GM23338 (cell line): ENCODE measurements at regions not wholly inside any gene's neighbourhood (a gene's known extent, or its start where the extent isn't known, plus 50 kb on each side); places are given as distances from the start of the nearest gene placed in this dataset.

Source experiments
- ATAC-seq: fragments of 200-7000 bp; cut with Tn5 transposase; 3 replicates; pipeline ENCODE4 v1.9.1; 2020
- DNase-seq: peaks from one replicate; pipeline ENCODE4 v3.0.0-alpha.2; 2015; ENCODE audit warnings: low spot score
- H2AFZ ChIP-seq: fragments of 200-600 bp; sonication (generic); 2 replicates; pipeline ENCODE4 v1.8.0; 2016; ENCODE audit warnings: antibody characterized with exemption, mild to moderate bottlenecking, moderate library complexity
- H3F3A ChIP-seq: fragments of 200-600 bp; sonication (generic); replicated peaks from 2 replicates; pipeline ENCODE4 v1.8.0; 2017; ENCODE audit warnings: antibody characterized with exemption, mixed run types, low read depth
- H3K27ac ChIP-seq: fragments of 200-600 bp; sonication (generic); 2 replicates; pipeline ENCODE4 v1.6.1; 2016; ENCODE audit warnings: low read depth
- H3K27me3 ChIP-seq: fragments of 200-600 bp; sonication (generic); 2 replicates; pipeline ENCODE4 v1.8.0; 2016; ENCODE audit warnings: mild to moderate bottlenecking, mixed run types, moderate library complexity; ENCODE audit not compliant: insufficient read depth
- H3K36me3 ChIP-seq: fragments of 200-600 bp; sonication (generic); 2 replicates; pipeline ENCODE4 v1.8.0; 2016; ENCODE audit warnings: mild to moderate bottlenecking; ENCODE audit not compliant: insufficient read depth
- H3K4me1 ChIP-seq: fragments of 200-600 bp; sonication (generic); 2 replicates; pipeline ENCODE4 v1.8.0; 2016; ENCODE audit warnings: mild to moderate bottlenecking, moderate library complexity; ENCODE audit not compliant: insufficient read depth
- H3K4me2 ChIP-seq: fragments of 200-600 bp; sonication (generic); 2 replicates; pipeline ENCODE4 v1.7.1; 2017; ENCODE audit warnings: mixed run types
- H3K4me3 ChIP-seq: fragments of 200-600 bp; sonication (generic); 2 replicates; pipeline ENCODE4 v1.6.1; 2016; ENCODE audit warnings: mixed run types
- H3K79me2 ChIP-seq: fragments of 200-600 bp; sonication (generic); replicated peaks from 2 replicates; pipeline ENCODE4 v1.8.0; 2017; ENCODE audit warnings: mild to moderate bottlenecking; ENCODE audit not compliant: insufficient read depth
- H3K9me2 ChIP-seq: fragments of 200-600 bp; sonication (generic); 2 replicates; pipeline ENCODE4 v1.8.0; 2017; ENCODE audit not compliant: insufficient read depth
- H4K20me1 ChIP-seq: fragments of 200-600 bp; sonication (generic); replicated peaks from 2 replicates; pipeline ENCODE4 v1.8.0; 2017; ENCODE audit warnings: mild to moderate bottlenecking; ENCODE audit not compliant: insufficient read depth
- H3K27ac Mint-ChIP-seq: 2 replicates; pipeline ENCODE4 v1.8.0; 2020; ENCODE audit warnings: inconsistent platforms, mild to moderate bottlenecking, moderate library complexity, mixed read lengths
- H3K27me3 Mint-ChIP-seq: 3 replicates; pipeline ENCODE4 v1.8.0; 2022; ENCODE audit warnings: low read depth, mild to moderate bottlenecking, moderate library complexity, mixed read lengths, inconsistent platforms; ENCODE audit not compliant: insufficient read depth, poor library complexity
- H3K36me3 Mint-ChIP-seq: 3 replicates; pipeline ENCODE4 v1.8.0; 2021; ENCODE audit warnings: low read depth, mild to moderate bottlenecking, inconsistent platforms, moderate library complexity, mixed read lengths
- H3K4me1 Mint-ChIP-seq: 3 replicates; pipeline ENCODE4 v1.8.0; 2020; ENCODE audit warnings: mild to moderate bottlenecking, inconsistent platforms, mixed read lengths
- H3K4me3 Mint-ChIP-seq: 3 replicates; pipeline ENCODE4 v1.8.0; 2021; ENCODE audit warnings: moderate library complexity, mild to moderate bottlenecking, inconsistent platforms, mixed read lengths
- H3K9me3 Mint-ChIP-seq: 3 replicates; pipeline ENCODE4 v1.8.0; 2020; ENCODE audit warnings: moderate library complexity, mild to moderate bottlenecking, inconsistent platforms, mixed read lengths
- CREB1 ChIP-seq: fragments of 250-450 bp; sonication (Bioruptor Pico); IDR thresholded peaks from 2 replicates; pipeline ENCODE4 v1.5.0; 2020; ENCODE audit warnings: low read depth, mild to moderate bottlenecking, moderate library complexity
- EZH2 ChIP-seq: fragments of 200-600 bp; sonication (generic); IDR thresholded peaks from one replicate; pipeline ENCODE4 v1.8.0; 2017; ENCODE audit warnings: antibody characterized with exemption, mild to moderate bottlenecking, low read depth; ENCODE audit not compliant: unreplicated experiment
- EZH2phosphoT487 ChIP-seq: fragments of 200-600 bp; sonication (generic); IDR thresholded peaks from one replicate; pipeline ENCODE4 v1.8.1; 2018; ENCODE audit warnings: antibody characterized with exemption; ENCODE audit not compliant: unreplicated experiment
- JUNB ChIP-seq: IDR thresholded peaks from one replicate; pipeline ENCODE4 v1.6.1; 2016; ENCODE audit warnings: antibody characterized with exemption; ENCODE audit not compliant: unreplicated experiment
- NANOG ChIP-seq: IDR thresholded peaks from 2 replicates; pipeline ENCODE4 v1.6.1; 2016; ENCODE audit warnings: antibody characterized with exemption, borderline replicate concordance
- POLR2AphosphoS5 ChIP-seq: IDR thresholded peaks from 2 replicates; pipeline ENCODE4 v1.6.1; 2016; ENCODE audit warnings: antibody characterized with exemption, low read depth
- STAT1 ChIP-seq: IDR thresholded peaks from one replicate; pipeline ENCODE4 v1.6.1; 2016; ENCODE audit warnings: antibody characterized with exemption; ENCODE audit not compliant: unreplicated experiment
- ZNF114 ChIP-seq: fragments of 250-450 bp; sonication (Bioruptor Pico); IDR thresholded peaks from 2 replicates; pipeline ENCODE4 v1.5.0; 2020; ENCODE audit warnings: mild to moderate bottlenecking, moderate library complexity
- ZNF331 ChIP-seq: fragments of 250-450 bp; sonication (Bioruptor Pico); IDR thresholded peaks from 2 replicates; pipeline ENCODE4 v1.5.0; 2020; ENCODE audit warnings: low read depth, mild to moderate bottlenecking, moderate library complexity
- TF ChIP-seq, protein P1 (sequence below), 2 experiments: fragments of 200-600 bp in 1 of 2; sonication (generic) in 1 of 2; conservative IDR thresholded peaks; 2 replicates each; pipeline versions ENCODE4 v1.5.1 to v1.6.1; 2016 to 2017; ENCODE audit warnings: antibody characterized with exemption in 2 of 2, low read depth in 2 of 2, mild to moderate bottlenecking in 2 of 2, moderate library complexity in 1 of 2
- TF ChIP-seq, protein P2 (sequence below): IDR thresholded peaks from one replicate; pipeline ENCODE4 v1.6.1; 2018; ENCODE audit warnings: antibody characterized with exemption; ENCODE audit not compliant: unreplicated experiment
- TF ChIP-seq, protein P3 (sequence below): fragments of 250-450 bp; sonication (Bioruptor Pico); IDR thresholded peaks from 2 replicates; pipeline ENCODE4 v1.5.0; 2020; ENCODE audit warnings: mild to moderate bottlenecking, moderate library complexity

DNA sequence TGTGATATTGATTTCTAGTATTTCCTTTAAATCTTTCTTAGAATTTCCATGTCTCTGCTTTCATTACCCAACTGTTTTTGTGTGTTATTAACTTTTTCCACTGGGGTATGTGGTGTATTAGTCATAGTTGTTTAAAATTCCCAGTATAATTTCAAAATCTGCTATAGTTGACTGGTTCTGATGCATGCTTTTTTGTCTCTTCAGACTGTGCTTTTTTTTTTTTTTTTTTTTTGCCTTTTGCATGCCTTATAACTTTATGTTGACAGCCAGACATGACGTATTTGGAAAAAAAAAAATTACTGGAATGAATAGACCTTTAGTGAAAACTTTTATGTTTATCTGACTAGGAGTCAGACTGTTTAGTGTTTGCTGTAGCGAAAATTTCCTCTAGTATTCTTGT lies 580.4 kb downstream of the ANKRD50 start:
- no peaks in the 10 kb centered on the region for H3K4me1 ChIP-seq
- Mint-ChIP-seq H3K9me3 (peaks cover 43% of the 10 kb centered on the region), H3K4me1 (no peaks in the 10 kb centered on the region), H3K27me3 (no peaks in the 10 kb centered on the region), H3K27ac (no peak overlapping the region), H3K4me3 (no peak overlapping the region), H3K36me3 (peaks cover 26% of the 10 kb centered on the region)
- H3K27ac ChIP-seq: no peak overlapping the region
- no peak overlapping the region for H3K4me2 ChIP-seq
- H4K20me1 ChIP-seq: no peaks in the 10 kb centered on the region
- peaks cover 5% of the 10 kb centered on the region; the same call in 1 of the 2 replicates for H3K9me2 ChIP-seq
- H3K27me3 ChIP-seq: no peaks in the 10 kb centered on the region
- H3F3A ChIP-seq: no peaks in the 10 kb centered on the region
- no peaks in the 10 kb centered on the region for H3K79me2 ChIP-seq
- H3K36me3 ChIP-seq: no peaks in the 10 kb centered on the region; the same call in 1 of the 2 replicates
- no peak overlapping the region for H2AFZ ChIP-seq
- DNase-seq: no peak
- no peak for ATAC-seq
- TF ChIP-seq ZNF114 (CRISPR knock-in tag) (no peak), JUNB (no peak), NANOG (no peak), POLR2AphosphoS5 (no peak), EZH2phosphoT487 (no peak), ZNF331 (no peak), STAT1 (no peak), CREB1 (CRISPR knock-in tag) (no peak), EZH2 (no peak)
- TF ChIP-seq, protein P1, sequence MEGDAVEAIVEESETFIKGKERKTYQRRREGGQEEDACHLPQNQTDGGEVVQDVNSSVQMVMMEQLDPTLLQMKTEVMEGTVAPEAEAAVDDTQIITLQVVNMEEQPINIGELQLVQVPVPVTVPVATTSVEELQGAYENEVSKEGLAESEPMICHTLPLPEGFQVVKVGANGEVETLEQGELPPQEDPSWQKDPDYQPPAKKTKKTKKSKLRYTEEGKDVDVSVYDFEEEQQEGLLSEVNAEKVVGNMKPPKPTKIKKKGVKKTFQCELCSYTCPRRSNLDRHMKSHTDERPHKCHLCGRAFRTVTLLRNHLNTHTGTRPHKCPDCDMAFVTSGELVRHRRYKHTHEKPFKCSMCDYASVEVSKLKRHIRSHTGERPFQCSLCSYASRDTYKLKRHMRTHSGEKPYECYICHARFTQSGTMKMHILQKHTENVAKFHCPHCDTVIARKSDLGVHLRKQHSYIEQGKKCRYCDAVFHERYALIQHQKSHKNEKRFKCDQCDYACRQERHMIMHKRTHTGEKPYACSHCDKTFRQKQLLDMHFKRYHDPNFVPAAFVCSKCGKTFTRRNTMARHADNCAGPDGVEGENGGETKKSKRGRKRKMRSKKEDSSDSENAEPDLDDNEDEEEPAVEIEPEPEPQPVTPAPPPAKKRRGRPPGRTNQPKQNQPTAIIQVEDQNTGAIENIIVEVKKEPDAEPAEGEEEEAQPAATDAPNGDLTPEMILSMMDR (conservative IDR thresholded peaks at IDR 0.05; ENCODE audit: low read depth in 2 of 2): no peak
- TF ChIP-seq, protein P2, sequence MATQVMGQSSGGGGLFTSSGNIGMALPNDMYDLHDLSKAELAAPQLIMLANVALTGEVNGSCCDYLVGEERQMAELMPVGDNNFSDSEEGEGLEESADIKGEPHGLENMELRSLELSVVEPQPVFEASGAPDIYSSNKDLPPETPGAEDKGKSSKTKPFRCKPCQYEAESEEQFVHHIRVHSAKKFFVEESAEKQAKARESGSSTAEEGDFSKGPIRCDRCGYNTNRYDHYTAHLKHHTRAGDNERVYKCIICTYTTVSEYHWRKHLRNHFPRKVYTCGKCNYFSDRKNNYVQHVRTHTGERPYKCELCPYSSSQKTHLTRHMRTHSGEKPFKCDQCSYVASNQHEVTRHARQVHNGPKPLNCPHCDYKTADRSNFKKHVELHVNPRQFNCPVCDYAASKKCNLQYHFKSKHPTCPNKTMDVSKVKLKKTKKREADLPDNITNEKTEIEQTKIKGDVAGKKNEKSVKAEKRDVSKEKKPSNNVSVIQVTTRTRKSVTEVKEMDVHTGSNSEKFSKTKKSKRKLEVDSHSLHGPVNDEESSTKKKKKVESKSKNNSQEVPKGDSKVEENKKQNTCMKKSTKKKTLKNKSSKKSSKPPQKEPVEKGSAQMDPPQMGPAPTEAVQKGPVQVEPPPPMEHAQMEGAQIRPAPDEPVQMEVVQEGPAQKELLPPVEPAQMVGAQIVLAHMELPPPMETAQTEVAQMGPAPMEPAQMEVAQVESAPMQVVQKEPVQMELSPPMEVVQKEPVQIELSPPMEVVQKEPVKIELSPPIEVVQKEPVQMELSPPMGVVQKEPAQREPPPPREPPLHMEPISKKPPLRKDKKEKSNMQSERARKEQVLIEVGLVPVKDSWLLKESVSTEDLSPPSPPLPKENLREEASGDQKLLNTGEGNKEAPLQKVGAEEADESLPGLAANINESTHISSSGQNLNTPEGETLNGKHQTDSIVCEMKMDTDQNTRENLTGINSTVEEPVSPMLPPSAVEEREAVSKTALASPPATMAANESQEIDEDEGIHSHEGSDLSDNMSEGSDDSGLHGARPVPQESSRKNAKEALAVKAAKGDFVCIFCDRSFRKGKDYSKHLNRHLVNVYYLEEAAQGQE: no peak
- TF ChIP-seq, protein P3, sequence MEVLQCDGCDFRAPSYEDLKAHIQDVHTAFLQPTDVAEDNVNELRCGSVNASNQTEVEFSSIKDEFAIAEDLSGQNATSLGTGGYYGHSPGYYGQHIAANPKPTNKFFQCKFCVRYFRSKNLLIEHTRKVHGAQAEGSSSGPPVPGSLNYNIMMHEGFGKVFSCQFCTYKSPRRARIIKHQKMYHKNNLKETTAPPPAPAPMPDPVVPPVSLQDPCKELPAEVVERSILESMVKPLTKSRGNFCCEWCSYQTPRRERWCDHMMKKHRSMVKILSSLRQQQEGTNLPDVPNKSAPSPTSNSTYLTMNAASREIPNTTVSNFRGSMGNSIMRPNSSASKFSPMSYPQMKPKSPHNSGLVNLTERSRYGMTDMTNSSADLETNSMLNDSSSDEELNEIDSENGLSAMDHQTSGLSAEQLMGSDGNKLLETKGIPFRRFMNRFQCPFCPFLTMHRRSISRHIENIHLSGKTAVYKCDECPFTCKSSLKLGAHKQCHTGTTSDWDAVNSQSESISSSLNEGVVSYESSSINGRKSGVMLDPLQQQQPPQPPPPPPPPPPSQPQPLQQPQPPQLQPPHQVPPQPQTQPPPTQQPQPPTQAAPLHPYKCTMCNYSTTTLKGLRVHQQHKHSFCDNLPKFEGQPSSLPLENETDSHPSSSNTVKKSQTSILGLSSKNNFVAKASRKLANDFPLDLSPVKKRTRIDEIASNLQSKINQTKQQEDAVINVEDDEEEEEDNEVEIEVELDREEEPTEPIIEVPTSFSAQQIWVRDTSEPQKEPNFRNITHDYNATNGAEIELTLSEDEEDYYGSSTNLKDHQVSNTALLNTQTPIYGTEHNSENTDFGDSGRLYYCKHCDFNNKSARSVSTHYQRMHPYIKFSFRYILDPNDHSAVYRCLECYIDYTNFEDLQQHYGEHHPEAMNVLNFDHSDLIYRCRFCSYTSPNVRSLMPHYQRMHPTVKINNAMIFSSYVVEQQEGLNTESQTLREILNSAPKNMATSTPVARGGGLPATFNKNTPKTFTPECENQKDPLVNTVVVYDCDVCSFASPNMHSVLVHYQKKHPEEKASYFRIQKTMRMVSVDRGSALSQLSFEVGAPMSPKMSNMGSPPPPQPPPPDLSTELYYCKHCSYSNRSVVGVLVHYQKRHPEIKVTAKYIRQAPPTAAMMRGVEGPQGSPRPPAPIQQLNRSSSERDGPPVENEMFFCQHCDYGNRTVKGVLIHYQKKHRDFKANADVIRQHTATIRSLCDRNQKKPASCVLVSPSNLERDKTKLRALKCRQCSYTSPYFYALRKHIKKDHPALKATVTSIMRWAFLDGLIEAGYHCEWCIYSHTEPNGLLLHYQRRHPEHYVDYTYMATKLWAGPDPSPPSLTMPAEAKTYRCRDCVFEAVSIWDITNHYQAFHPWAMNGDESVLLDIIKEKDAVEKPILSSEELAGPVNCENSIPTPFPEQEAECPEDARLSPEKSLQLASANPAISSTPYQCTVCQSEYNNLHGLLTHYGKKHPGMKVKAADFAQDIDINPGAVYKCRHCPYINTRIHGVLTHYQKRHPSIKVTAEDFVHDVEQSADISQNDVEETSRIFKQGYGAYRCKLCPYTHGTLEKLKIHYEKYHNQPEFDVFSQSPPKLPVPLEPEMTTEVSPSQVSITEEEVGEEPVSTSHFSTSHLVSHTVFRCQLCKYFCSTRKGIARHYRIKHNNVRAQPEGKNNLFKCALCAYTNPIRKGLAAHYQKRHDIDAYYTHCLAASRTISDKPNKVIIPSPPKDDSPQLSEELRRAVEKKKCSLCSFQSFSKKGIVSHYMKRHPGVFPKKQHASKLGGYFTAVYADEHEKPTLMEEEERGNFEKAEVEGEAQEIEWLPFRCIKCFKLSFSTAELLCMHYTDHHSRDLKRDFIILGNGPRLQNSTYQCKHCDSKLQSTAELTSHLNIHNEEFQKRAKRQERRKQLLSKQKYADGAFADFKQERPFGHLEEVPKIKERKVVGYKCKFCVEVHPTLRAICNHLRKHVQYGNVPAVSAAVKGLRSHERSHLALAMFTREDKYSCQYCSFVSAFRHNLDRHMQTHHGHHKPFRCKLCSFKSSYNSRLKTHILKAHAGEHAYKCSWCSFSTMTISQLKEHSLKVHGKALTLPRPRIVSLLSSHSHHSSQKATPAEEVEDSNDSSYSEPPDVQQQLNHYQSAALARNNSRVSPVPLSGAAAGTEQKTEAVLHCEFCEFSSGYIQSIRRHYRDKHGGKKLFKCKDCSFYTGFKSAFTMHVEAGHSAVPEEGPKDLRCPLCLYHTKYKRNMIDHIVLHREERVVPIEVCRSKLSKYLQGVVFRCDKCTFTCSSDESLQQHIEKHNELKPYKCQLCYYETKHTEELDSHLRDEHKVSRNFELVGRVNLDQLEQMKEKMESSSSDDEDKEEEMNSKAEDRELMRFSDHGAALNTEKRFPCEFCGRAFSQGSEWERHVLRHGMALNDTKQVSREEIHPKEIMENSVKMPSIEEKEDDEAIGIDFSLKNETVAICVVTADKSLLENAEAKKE (CRISPR knock-in tag): no peak
- no peak overlapping the region for H3K4me3 ChIP-seq
